Lung (tissue), 11 donors: ENCODE measurements at regions not wholly inside any gene's neighbourhood (a gene's known extent, or its start where the extent isn't known, plus 50 kb on each side); places are given as distances from the start of the nearest gene placed in this dataset.
A peak's percentile ranks its signal among the peaks of the same experiment; 100 is the strongest.

ENCODE experiments used
- ATAC-seq: fragments of 200-7000 bp; cut with Tn5 transposase; one replicate; pipeline ENCODE4 v1.9.1; 2020; ENCODE audit warnings: moderate number of reproducible peaks; ENCODE audit not compliant: insufficient read depth, low FRiP score
- DNase-seq, 3 donors: peaks; one replicate each; pipeline ENCODE4 v3.0.0-alpha.2; 2013 to 2017
- H3K27ac ChIP-seq, 2 donors: one replicate each; pipeline ENCODE4 v1.5.1; 2013; ENCODE audit warnings: mild to moderate bottlenecking in 2 of 2, moderate library complexity in 2 of 2, control low read depth in 1 of 2, inconsistent platforms in 1 of 2, low read depth in 1 of 2, low read length in 1 of 2
- H3K27me3 ChIP-seq, 3 donors: one replicate each; pipeline ENCODE4 v1.5.1; 2013; ENCODE audit warnings: low read length in 2 of 3; ENCODE audit not compliant: control insufficient read depth in 3 of 3, insufficient read depth in 3 of 3
- H3K36me3 ChIP-seq, 4 donors: one replicate each; pipeline ENCODE4 v1.5.1; 2013; ENCODE audit warnings: low read length in 4 of 4, mild to moderate bottlenecking in 1 of 4, moderate library complexity in 1 of 4; ENCODE audit not compliant: control insufficient read depth in 4 of 4, insufficient read depth in 4 of 4
- H3K4me1 ChIP-seq, 5 donors: one replicate each; pipeline ENCODE4 v1.5.1; 2013; ENCODE audit warnings: low read length in 5 of 5, mild to moderate bottlenecking in 2 of 5, moderate library complexity in 1 of 5; ENCODE audit not compliant: control insufficient read depth in 5 of 5, insufficient read depth in 5 of 5
- H3K4me3 ChIP-seq: one replicate; pipeline ENCODE4 v1.5.1; 2013; ENCODE audit warnings: mild to moderate bottlenecking, control low read depth, moderate library complexity
- H3K9ac ChIP-seq, 2 donors: one replicate each; pipeline ENCODE4 v1.5.1; 2013; ENCODE audit warnings: low read length in 2 of 2, control low read depth in 1 of 2; ENCODE audit not compliant: insufficient read depth in 1 of 2
- H3K9me3 ChIP-seq, 4 donors: one replicate each; pipeline ENCODE4 v1.5.1; 2013; ENCODE audit warnings: low read length in 3 of 4, mild to moderate bottlenecking in 1 of 4, moderate library complexity in 1 of 4; ENCODE audit not compliant: control insufficient read depth in 4 of 4, insufficient read depth in 3 of 4
- WGBS, 2 donors: extraction: QIAGEN DNeasy Blood & Tissue Kit; methylation state at CpG; one replicate each; pipeline ENCODE4 v1.1.7; 2013; 5-methylcytosine and 5-hydroxymethylcytosine counted together
- TF ChIP-seq, protein P1 (sequence below): IDR thresholded peaks from 2 replicates; pipeline ENCODE4 v1.5.1; 2012; ENCODE audit warnings: mild to moderate bottlenecking; ENCODE audit errors: control extremely low read depth, extremely low read depth
- donor health status: control.
- donor health status: control.
- donor health status: Bipolar disorder and iron deficiency.
- donor health status: healthy.
- donor health status: DM: yes; HTN: yes; CAD: no.

DNA sequence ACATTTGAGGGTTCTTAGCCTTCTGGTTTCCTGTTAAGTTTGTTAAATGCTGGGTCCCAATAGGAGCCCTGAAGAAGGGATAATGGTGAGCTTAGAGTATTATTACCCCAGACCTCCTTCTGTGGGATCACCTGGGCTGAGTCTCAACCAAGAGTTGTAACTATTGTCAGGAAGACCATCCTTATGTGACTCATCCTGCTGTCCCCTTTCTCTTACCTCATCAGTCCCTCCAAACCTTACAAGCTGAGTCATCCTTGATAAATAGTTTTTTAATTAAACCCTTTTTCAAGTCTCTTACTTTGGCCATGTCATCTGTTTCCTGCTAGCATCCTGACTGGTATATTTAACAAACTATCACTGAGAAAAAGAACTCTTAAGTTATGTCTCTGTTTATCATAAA is 502.8 kb downstream of the LRRC70 start:
- TF ChIP-seq, protein P1, sequence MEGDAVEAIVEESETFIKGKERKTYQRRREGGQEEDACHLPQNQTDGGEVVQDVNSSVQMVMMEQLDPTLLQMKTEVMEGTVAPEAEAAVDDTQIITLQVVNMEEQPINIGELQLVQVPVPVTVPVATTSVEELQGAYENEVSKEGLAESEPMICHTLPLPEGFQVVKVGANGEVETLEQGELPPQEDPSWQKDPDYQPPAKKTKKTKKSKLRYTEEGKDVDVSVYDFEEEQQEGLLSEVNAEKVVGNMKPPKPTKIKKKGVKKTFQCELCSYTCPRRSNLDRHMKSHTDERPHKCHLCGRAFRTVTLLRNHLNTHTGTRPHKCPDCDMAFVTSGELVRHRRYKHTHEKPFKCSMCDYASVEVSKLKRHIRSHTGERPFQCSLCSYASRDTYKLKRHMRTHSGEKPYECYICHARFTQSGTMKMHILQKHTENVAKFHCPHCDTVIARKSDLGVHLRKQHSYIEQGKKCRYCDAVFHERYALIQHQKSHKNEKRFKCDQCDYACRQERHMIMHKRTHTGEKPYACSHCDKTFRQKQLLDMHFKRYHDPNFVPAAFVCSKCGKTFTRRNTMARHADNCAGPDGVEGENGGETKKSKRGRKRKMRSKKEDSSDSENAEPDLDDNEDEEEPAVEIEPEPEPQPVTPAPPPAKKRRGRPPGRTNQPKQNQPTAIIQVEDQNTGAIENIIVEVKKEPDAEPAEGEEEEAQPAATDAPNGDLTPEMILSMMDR, result no peak
- ATAC-seq (no peak), DNase-seq (no peak)
- no peak overlapping the region for H3K4me3 ChIP-seq
- H3K4me1 ChIP-seq, result no peaks in the 10 kb centered on the region
- no peaks in the 10 kb centered on the region for H3K27me3 ChIP-seq
- no peak overlapping the region for H3K9ac ChIP-seq
- H3K36me3 ChIP-seq, result no peaks in the 10 kb centered on the region
- no peak overlapping the region for H3K27ac ChIP-seq
- no peaks in the 10 kb centered on the region for H3K9me3 ChIP-seq

DNA sequence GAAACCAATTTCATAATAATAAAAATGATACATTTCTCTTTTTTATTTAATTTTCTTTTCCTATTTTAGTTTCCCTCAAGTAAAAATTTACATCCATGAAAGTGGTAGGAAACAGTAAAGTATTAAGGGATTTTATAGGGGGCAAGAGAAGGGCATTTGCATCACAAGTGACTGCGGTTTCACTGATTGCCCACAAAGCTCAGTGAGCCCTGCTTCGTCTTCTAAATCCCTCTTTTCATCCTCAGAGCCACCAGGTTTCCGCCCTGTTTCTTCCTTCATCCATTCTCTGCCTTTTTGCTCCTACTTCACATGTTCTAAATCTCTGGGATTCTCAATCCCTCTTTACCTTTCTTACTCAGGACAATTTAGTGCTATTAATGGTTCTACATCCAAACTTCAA is 491.4 kb downstream of the LRRC70 start:
- TF ChIP-seq, protein P1, result no peak
- WGBS, 2 donors, result 82 to 83% methylated on average over 3 of the region's 3 CpGs
- no peaks in the 10 kb centered on the region for H3K4me1 ChIP-seq
- no peak for ATAC-seq
- H3K27me3 ChIP-seq, result no peaks in the 10 kb centered on the region
- no peak overlapping the region for H3K4me3 ChIP-seq
- no peaks in the 10 kb centered on the region for H3K36me3 ChIP-seq
- DNase-seq, result no peak
- H3K9ac ChIP-seq, result no peak overlapping the region
- H3K27ac ChIP-seq, result no peak overlapping the region
- H3K9me3 ChIP-seq, result no peaks in the 10 kb centered on the region

DNA sequence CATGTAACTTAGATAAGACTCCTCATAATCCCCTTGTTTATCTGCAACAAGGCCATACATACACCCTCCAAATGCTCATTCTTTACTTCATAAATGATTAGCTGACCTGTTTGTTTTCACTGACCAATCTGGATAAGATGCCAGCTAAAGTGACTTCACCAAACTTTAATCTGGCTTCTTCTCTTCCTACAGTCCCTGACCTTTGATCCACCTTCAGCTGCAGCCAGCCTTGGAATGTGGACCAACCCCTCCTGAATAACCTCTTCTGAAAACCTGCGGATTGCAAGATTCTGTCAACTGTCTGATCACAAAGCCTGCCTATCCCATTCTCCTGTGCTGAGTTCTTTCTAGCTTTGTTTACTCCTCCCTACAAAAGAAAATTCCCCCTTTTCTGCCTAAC is 476.8 kb downstream of the LRRC70 start:
- DNase-seq (no peak), ATAC-seq (peak; percentile 19)
- Histone ChIP-seq H3K4me3 (no peak overlapping the region), H3K4me1 (peaks cover 0 to 8% (median 0%) of the 10 kb centered on the region in 5 donors), H3K9me3 (peaks cover 0 to under 1% (median 0%) of the 10 kb centered on the region in 4 donors), H3K27ac (no peak overlapping the region), H3K36me3 (no peaks in the 10 kb centered on the region), H3K9ac (no peak overlapping the region), H3K27me3 (no peaks in the 10 kb centered on the region)
- TF ChIP-seq, protein P1, result no peak
- 51 to 89% methylated on average over 1 of the region's 1 CpG for WGBS, 2 donors

DNA sequence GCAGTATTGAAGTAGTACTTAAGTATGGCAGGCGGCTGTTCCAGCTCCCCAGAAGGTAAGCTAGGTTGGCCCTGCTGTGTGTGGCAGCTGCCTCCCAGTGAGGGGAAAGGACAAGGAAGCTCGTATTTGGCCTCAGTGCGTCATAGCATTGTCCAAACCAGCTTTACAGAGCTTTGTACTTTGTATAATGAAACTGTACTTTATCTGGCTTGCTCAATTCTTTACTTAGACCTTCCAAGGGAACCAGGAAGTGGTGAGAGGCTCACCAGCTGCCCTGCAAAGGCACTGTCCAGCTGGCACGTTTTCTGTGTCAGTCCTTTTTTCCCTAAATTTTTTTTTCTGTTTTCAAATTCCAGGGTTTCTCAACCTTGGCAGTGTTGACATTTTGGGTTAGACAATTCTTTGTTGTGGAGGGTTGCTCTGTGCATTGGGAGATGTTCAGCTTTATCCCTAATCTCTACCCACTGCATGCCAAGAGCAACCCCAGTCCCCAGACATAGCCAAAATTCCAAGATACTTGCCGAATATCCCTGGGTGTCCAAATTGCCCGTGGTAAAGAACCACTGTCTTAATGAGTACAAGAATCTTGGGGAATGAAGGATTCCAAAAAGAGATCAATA is 474.5 kb downstream of the LRRC70 start:
- 45 to 67% methylated on average over 6 of the region's 6 CpGs for WGBS, 2 donors
- peak; percentile 54 for ATAC-seq
- no peak overlapping the region for H3K27ac ChIP-seq

More for the DNA sequence above, 474.5 kb downstream of the LRRC70 start:
- Histone ChIP-seq H3K4me3 (no peak overlapping the region), H3K27me3 (no peaks in the 10 kb centered on the region), H3K9me3 (no peaks in the 10 kb centered on the region), H3K9ac (no peak overlapping the region), H3K4me1 (peaks cover 0 to 8% (median 0%) of the 10 kb centered on the region in 5 donors), H3K36me3 (no peaks in the 10 kb centered on the region)
- DNase-seq, result peak; percentile 68 to 82 (median 79)
- TF ChIP-seq, protein P1, result no peak
